GM12892 (cell line): ENCODE measurements at regions not wholly inside any gene's neighbourhood (a gene's known extent, or its start where the extent isn't known, plus 50 kb on each side); places are given as distances from the start of the nearest gene placed in this dataset.

Experiments
- POLR2A ChIP-seq: IDR thresholded peaks from 2 replicates; pipeline ENCODE4 v1.6.1; 2011; ENCODE audit warnings: low read depth, low read length, control low read depth
- POLR2AphosphoS5 ChIP-seq: IDR thresholded peaks from 2 replicates; pipeline ENCODE4 v1.6.1; 2011; ENCODE audit warnings: low read depth, low read length, control low read depth
- TAF1 ChIP-seq: IDR thresholded peaks from 2 replicates; pipeline ENCODE4 v1.6.1; 2011; ENCODE audit warnings: low read depth, mild to moderate bottlenecking, control low read depth, low read length, borderline replicate concordance

- TF ChIP-seq POLR2A (no peak), TAF1 (no peak), POLR2AphosphoS5 (no peak)
Observed at GRCh38 chr2:66813525-66813924, 378.6 kb downstream of the MEIS1 start.
